ENCODE measurements at regions not wholly inside any gene's neighbourhood (a gene's known extent, or its start where the extent isn't known, plus 50 kb on each side); places are given as distances from the start of the nearest gene placed in this dataset.

DNA sequence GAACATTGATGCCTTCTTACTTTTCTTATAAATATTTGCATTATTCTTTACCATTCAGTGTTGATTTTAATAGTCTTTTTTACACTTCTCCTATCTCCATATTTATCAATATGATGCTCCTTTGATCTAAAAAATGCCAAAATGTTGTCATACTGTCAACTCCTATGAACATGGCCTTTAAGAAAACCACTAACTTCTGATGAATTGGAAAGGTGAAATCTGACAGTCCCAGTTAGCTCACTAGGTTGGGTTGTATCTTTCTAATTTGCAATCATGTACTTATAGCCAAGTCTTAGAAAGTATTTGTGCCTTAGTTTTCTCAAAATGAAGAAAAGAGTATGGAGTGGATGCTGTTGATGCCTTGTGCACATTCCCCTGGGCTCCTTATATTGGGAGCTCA is 75.4 kb upstream of the SPACA1 start:
- TF ChIP-seq, protein P1, sequence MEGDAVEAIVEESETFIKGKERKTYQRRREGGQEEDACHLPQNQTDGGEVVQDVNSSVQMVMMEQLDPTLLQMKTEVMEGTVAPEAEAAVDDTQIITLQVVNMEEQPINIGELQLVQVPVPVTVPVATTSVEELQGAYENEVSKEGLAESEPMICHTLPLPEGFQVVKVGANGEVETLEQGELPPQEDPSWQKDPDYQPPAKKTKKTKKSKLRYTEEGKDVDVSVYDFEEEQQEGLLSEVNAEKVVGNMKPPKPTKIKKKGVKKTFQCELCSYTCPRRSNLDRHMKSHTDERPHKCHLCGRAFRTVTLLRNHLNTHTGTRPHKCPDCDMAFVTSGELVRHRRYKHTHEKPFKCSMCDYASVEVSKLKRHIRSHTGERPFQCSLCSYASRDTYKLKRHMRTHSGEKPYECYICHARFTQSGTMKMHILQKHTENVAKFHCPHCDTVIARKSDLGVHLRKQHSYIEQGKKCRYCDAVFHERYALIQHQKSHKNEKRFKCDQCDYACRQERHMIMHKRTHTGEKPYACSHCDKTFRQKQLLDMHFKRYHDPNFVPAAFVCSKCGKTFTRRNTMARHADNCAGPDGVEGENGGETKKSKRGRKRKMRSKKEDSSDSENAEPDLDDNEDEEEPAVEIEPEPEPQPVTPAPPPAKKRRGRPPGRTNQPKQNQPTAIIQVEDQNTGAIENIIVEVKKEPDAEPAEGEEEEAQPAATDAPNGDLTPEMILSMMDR (IDR thresholded peaks at IDR 0.05): no peak
- TF ChIP-seq POLR2AphosphoS5 (IDR thresholded peaks at IDR 0.05) (no peak), POLR2A (IDR thresholded peaks at IDR 0.05) (no peak)
